Medulla oblongata (tissue), 1 donor: ENCODE measurements at regions not wholly inside any gene's neighbourhood (a gene's known extent, or its start where the extent isn't known, plus 50 kb on each side); places are given as distances from the start of the nearest gene placed in this dataset.
"Not testable (repeated sequence)": the region's sequence is repeated elsewhere in the genome, so short reads cannot be mapped to it uniquely, and the experiment has no call there.

ENCODE experiments used
- DNase-seq: peaks from one replicate; pipeline ENCODE4 v3.0.0-alpha.2; 2015; ENCODE audit errors: extremely low spot score

DNA sequence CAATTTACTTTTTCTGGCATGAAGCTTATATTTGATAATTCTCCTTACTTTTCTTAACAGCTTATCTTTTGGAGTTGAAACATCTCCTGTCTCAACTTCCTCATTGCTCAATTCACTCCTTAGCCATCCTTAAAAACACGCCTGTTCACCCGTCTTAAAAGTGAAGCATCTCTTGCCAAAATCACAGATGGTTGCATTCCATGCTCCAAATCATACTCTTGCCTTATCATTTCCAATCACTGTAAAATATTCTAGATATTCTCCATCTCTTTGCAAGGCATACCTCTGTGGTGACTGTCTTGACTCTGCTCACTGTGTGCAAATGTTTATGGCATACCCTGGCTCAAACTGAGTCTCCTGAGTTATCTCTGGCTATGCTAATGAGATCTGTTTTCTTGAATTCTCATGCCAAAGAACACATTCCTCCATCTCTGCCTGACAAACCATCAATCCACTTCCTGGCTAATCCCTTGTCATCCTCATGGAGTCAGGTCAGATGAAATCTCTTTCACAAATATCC lies 1393.3 kb downstream of the CDY2B start:
- DNase-seq, result no peak

DNA sequence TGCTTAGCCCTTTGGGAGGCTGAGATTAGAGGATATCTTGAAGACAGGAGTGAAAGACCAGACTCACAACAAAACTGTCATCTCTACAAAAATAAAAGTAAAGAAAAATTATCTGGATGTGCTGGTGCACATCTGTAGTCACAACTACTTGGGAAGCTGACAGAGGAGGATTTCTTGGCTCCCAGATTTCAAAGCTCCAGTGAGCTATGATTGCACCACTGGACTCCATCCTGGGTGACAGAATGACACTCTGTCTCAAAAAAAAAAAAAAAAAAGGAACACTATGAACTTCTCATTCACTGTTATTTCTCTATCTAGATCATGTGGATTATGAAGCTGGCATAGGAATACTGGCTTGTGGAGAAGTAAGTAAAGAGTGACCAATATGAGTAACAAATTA lies 1400.0 kb downstream of the CDY2B start:
- no peak for DNase-seq

GRCh38 chrY:16474053-16474452 lies 1406.0 kb downstream of the CDY2B start:
- DNase-seq, result no peak

GRCh38 chrY:16454799-16455198 lies 1425.2 kb downstream of the CDY2B start:
- no peak for DNase-seq

DNA sequence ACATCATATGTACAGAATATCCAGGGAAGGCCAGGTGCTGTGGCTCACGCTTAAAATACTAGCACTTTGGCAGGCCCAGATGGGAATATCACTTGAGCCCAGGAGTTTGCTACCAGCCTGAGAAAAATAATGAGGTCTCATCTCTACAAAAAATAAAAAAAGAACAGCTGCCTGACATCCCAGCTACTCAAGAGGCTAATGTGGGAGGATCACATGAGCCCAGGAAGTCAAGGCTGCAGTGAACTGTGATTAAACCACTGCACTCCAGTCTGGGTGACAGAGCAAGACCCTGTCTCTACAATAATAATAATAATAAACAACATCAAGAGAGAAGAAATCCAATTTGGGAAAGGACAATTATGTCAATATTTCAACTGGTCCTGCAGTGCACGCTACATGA lies 1433.9 kb downstream of the CDY2B start:
- no peak for DNase-seq

DNA sequence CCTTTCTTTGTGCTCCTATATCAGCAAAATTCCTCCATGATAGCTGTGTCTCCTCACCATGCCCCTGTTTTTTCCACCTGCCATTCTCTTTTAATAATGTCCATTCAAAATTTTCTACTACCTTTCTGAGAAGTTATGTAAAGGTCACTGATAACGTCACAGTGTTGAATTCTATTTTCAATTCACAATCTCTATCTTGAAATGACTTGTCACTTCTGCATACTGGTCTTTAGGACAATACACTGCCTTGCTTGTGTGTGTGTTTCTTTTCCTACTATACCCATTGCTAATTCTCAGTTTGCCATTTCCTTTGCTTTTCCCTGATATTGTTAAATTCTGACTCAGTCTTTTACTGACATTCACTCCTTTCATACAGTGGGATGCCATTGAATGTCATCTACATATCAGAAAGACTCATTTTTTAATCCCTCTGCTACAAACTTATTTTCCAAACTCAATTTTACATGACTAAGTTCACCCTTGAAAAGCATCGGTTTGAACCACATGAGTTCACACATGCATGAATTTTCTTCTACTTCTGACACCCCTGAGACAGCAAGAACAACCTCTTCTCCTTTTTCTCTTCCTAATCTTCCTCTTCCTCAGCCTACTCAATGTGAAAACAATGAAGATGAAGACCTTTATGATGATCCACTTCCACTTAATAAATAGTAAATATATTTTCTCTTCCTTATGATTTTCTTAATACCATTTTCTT lies 1470.7 kb downstream of the CDY2B start:
- DNase-seq, result not testable (repeated sequence)

- DNase-seq, result not testable (repeated sequence)
These were observed 1500.6 kb downstream of the CDY2B start for GRCh38 chrY:16379458-16379857.

- not testable (repeated sequence) for DNase-seq
These were observed 1538.4 kb downstream of the CDY2B start for GRCh38 chrY:16341592-16341991.

DNA sequence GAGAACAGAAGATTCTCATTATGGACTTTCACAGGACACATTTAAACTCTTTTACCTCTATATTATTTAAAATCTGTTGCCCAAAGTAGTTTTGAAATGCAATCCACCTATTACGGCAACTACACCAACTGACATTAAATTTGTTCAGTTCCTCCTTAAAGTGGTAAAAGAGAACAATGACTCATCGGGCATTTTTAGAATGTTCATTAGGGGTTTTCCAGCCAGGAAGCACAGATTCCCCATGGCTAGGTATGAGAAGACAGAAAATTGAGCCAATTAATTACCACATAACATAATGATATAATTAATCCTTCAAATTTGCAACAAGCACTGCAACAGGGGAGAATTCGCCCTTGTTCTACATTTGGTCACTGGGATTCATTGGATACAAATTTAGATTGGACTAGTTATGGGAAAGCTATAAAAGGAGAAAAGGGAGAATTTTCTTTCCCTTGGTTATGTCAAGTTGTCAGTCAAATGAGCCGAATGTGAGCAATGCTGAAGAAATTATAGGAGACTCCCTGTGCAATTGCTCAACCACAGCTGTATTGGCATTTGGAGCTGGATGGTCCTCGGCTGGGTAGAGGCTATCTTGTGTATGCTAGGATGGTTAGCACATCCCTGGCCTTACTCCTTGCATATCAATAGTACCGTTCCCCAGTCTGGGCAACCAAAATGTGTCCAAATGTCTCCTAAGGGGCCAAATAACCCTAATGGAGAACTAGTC lies 1549.8 kb downstream of the CDY2B start:
- DNase-seq, result not testable (repeated sequence)

- not testable (repeated sequence) for DNase-seq
These were observed 1550.7 kb downstream of the CDY2B start for GRCh38 chrY:16329135-16329820.
